Motor neuron (in vitro differentiated cells): ENCODE measurements at regions not wholly inside any gene's neighbourhood (a gene's known extent, or its start where the extent isn't known, plus 50 kb on each side); places are given as distances from the start of the nearest gene placed in this dataset.

Experiments
- ATAC-seq, 8 experiments: fragments of 200-7000 bp; cut with Tn5 transposase; replicated peaks in 6 of 8; 2 replicates each; pipeline ENCODE4 v1.8.0; 2021; ENCODE audit warnings: mild to moderate bottlenecking in 8 of 8, moderate library complexity in 8 of 8
- H3K27ac ChIP-seq, 2 donors: fragments of 250-450 bp; sonication (Bioruptor Pico); 2 replicates each; pipeline ENCODE4 v1.9.0; 2021; ENCODE audit warnings: antibody characterized with exemption in 2 of 2, mild to moderate bottlenecking in 2 of 2, moderate library complexity in 1 of 2
- H3K4me1 ChIP-seq, 2 donors: fragments of 250-450 bp; sonication (Bioruptor Pico); replicated peaks in 1 of 2; 2 replicates each; pipeline ENCODE4 v1.6.1; 2021; ENCODE audit warnings: antibody characterized with exemption in 2 of 2, mild to moderate bottlenecking in 2 of 2, moderate library complexity in 1 of 2
- H3K4me3 ChIP-seq, 5 donors: fragments of 250-450 bp; sonication (Bioruptor Pico); 2 replicates each; pipeline ENCODE4 v1.9.0; 2021; ENCODE audit warnings: antibody characterized with exemption in 5 of 5, mild to moderate bottlenecking in 5 of 5, moderate library complexity in 4 of 5
- WGBS, 10 experiments: fragments of 450-650 bp; shearing (Covaris generic); methylation state at CpG; one replicate each; pipeline ENCODE4 v1.0.0; 2022; 5-methylcytosine and 5-hydroxymethylcytosine counted together
- in situ Hi-C, 9 experiments: fragments of 400-800 bp; cut with MboI; loops; one replicate each; pipeline ENCODE4 v1.15.0; 2021; ENCODE audit warnings: low sequenced_read_pairs in 9 of 9, low pct_unique_long_range_greater_than_20kb in 2 of 9; ENCODE audit not compliant: unreplicated experiment in 9 of 9

DNA sequence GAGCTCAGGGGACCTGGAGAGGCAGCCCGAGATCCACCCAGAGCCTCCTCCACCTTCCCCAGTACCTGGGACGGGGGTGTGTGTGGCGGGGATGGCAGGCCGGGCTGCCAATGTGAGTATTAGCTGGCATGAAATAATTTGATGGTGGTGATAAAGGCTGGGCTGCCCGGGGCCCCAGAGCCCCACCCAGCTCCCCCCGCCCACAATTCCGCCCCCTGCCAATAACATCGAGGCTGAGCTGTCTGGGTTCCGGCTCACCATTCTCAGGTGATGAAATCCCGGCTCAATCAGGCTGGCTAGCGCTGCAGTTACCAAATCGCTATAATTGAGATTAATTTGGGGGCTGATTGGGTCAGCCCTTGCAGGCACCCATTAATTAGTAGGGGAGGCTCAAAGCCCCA is 103.8 kb upstream of the CASZ1 start:
- peak in 3 of 8 experiments; percentile 6 to 17 (median 12) for ATAC-seq
- Histone ChIP-seq H3K27ac (peak overlapping the region; percentile 91 to 94), H3K4me3 (no peak overlapping the region), H3K4me1 (peaks cover 60% of the 10 kb centered on the region in 2 donors)
- 40 to 100% (median 100%) methylated on average over 1 of the region's 12 CpGs; no CpG with 5 or more reads in 7 of the 10 experiments for WGBS, 10 experiments
- in situ Hi-C loops, result no loop called here

DNA sequence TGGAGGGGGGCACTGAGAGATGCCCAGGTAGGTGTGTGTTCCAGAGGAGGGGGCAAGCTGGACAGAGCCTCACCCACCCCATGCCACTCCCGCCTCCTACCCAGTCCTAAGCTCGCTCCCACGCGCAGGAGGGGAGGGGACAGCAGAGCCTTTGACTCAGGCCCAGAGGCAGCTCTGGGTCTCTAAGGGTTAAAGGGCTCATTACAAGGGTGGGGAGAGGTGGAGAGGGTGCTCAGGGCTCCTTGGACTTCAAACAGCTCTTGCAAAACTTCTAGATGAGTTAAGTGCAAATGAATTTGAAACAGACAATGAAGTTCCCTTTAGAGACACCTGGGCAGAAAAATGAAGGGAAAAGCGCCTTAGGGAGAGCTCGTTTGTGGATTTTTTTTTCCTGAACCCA is 104.2 kb upstream of the CASZ1 start:
- Histone ChIP-seq H3K27ac (peak overlapping the region; percentile 91 to 94), H3K4me3 (no peak overlapping the region), H3K4me1 (peaks cover 62 to 64% of the 10 kb centered on the region in 2 donors)
- in situ Hi-C loops, result no loop called here
- WGBS, 10 experiments, result 0 to 100% (median 49%) methylated on average over 1 to 5 of the region's 6 CpGs; no CpG with 5 or more reads in 4 of the 10 experiments
- ATAC-seq, result peak in 1 of 8 experiments; percentile 25

DNA sequence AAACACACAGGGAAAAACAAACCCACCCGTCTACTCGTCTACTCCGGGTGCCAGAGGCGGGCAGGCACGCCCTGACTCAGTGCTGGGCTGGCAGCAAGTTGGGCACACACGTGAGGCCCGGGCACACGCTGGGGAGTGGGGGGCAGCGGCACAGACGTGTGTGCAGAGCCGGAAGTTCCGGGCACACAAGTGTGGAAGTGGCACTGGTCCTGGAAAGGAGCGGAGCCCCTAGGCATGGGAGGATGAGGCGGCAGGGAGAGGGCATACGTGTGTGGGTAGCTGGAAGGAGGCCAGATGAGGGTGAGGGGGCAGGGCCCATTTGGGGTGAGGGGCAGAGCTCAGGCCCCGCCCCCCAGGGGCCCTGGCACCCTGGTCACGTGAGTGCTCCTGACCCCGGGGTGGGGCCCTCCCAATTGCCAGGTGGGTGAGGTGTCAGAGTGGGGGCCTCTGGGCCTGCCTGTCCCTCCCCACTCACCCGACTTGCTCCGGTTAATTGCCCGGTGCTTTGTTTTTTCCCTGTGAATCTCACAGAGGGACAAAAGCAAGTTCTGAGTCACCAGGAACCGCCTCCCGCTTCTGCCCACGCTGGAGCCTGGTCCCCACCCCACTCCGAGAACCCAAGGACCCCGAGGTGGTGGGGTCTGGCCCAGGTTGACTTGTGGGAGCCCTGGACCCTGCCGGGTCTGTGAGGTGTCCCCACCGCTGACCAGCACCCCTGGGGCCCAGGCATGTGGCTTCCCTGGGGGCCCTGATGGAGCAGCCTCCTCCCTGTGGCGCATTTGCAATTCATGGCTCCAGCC is 104.8 kb upstream of the CASZ1 start:
- Histone ChIP-seq H3K4me1 (peaks cover 65 to 70% of the 10 kb centered on the region in 2 donors), H3K4me3 (peak overlapping the region in 1 of 5 donors; percentile 7), H3K27ac (peak overlapping the region; percentile 91 to 94)
- WGBS, 10 experiments, result 0 to 40% (median 30%) methylated on average over 1 to 12 of the region's 29 CpGs; no CpG with 5 or more reads in 2 of the 10 experiments
- in situ Hi-C loops, result no loop called here
- ATAC-seq, result peak; percentile 49 to 75 (median 58)

DNA sequence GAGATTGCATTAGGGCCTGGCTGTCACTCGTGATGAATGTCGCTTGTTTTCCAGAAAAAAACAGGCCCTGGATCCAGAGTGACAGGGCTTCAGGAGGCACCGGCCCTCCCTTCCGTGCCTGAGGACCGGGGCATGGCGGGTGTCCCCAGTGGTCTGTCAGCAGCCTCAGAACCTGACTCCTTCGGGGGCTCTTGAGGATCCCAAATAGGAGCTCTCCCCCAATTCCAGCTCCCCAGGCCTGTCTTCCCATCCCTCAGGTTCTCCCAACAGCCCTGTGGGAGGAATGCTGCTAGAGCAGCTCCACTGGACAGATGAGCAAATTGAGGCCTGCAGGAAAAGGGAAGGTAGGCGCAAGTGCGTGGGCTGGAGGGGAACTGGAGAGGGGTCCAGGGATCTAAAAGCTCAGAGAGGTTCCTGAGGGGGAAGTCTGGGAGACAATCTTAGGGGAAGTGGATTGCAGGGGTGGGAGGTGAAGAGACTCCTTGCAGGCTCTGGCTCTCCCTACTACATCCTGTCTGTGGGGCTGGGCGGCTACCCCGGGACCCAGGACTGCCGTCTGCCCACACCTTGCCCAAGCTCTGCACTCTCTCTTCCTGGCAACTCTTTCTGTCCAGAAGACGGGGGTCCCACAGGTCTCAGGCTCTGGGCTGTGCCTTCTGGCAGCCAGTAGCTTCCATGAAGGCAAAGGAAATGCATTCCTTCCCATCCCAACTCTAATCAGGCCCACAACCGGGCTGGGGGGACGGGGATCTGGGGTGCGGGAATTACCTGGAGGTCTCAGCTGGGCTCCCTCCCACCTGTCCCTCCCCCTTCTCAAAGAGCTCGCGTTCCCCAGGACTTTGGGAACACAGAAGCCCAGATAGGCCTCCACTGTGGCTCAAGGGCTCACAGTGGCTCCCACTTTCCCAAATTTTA is 105.7 kb upstream of the CASZ1 start:
- H3K27ac ChIP-seq, result peak overlapping the region; percentile 91 to 94
- 49 to 100% (median 83%) methylated on average over 1 to 14 of the region's 18 CpGs; no CpG with 5 or more reads in 4 of the 10 experiments for WGBS, 10 experiments
- peaks cover 71 to 79% of the 10 kb centered on the region in 2 donors for H3K4me1 ChIP-seq
- no peak overlapping the region for H3K4me3 ChIP-seq
- ATAC-seq, result peak in 1 of 8 experiments; percentile 55
- in situ Hi-C loops, result no loop called here

DNA sequence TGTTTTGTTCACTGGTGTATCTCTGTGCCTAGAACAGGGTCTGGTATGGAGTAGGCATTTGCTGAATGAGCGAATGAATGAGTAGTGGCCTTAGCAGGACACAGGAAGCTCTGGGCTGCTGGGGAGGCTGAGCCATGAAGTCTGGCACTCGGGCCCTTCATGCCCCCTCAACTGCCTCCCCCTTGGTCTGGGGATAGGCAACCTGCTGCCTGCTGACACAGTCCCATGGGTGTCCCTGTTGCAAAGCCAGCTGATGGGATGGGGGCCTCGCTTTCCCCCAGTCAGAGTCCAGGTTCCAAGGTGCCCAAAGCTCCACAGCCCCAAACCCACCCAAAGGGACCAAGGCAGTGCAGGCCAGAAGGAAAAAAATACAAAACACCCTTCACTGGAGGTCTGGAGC is 107.0 kb upstream of the CASZ1 start:
- no peak overlapping the region for H3K4me3 ChIP-seq
- 20 to 100% (median 100%) methylated on average over 1 to 2 of the region's 3 CpGs; no CpG with 5 or more reads in 3 of the 10 experiments for WGBS, 10 experiments
- H3K4me1 ChIP-seq, result peaks cover 68 to 76% of the 10 kb centered on the region in 2 donors
- H3K27ac ChIP-seq, result no peak overlapping the region
- ATAC-seq, result no peak
- in situ Hi-C loops, result no loop called here

DNA sequence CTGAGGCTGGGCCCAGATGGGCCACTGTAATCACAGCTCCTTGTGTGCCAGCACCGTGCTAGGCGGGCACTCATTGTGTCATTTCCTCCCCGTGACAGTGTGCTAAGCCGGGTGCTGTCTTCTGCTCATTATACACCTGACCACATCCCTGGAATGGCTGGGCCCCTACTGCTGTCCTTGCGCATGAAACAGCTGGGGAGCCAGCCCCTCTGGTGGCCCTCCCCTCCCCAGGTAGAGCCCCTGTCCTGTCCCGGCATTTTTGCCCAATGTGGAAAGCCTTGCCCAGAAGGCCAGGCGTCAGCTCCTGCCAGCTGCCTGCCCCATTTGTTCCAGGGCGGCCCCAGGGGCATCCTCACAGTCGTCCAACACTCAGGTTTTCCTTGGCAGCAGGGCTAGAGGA is 107.4 kb upstream of the CASZ1 start:
- Histone ChIP-seq H3K4me3 (no peak overlapping the region), H3K27ac (no peak overlapping the region), H3K4me1 (peaks cover 64 to 72% of the 10 kb centered on the region in 2 donors)
- ATAC-seq, result no peak
- in situ Hi-C loops, result no loop called here
- 90 to 100% (median 97%) methylated on average over 2 to 7 of the region's 9 CpGs; no CpG with 5 or more reads in 4 of the 10 experiments for WGBS, 10 experiments

DNA sequence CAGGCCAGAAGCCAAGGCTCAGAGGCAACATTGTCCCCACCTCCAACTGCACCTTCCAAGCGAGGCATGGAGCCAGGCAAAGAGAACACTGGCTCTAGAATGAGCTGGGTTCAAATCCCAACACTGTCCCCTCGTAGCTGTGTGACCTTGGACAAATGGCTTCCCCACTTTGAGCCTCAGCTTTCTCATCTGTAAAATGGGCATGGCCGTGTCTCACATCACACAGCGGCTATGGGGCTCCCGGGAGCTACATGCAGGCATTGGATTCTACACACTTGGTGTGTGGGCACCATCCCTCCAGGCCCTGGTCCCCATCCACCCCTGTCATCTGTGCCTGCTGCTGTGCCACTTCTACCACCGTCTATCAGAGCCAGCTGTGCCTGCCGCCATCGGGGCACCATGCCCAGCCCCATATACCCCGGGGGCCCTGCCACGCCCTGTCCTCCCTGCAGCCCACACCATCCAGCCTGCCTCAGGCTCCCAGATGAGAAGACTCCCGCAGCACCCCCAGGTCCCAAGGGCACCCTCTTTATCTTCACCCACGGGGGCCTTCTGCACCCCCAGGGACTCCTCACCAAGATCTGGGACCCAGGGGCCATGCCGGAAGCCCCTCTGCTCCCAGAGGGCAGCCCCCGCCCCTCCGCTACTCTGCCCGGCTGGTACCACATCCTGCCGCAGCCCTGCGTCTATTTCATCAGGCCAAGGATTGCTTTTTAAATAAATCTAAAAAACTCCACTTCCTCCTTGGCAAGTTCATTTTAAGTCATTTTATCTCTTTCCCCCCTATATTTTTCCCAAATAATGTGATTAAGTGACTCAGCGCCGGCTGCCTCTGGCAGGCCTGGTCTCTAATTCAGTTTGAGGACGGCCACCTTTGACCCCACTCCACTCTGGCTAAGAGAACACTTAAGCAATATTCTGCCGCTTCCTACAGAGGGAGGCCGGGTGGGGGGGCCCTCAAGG is 107.8 kb upstream of the TARDBP start:
- in situ Hi-C loops, result no loop called here
- ATAC-seq, result no peak
- 50 to 100% (median 71%) methylated on average over 1 to 13 of the region's 23 CpGs; no CpG with 5 or more reads in 3 of the 10 experiments for WGBS, 10 experiments
- Histone ChIP-seq H3K4me3 (no peak overlapping the region), H3K27ac (peak overlapping the region in 1 of 2 donors; percentile 5), H3K4me1 (peaks cover 56 to 64% of the 10 kb centered on the region in 2 donors)

DNA sequence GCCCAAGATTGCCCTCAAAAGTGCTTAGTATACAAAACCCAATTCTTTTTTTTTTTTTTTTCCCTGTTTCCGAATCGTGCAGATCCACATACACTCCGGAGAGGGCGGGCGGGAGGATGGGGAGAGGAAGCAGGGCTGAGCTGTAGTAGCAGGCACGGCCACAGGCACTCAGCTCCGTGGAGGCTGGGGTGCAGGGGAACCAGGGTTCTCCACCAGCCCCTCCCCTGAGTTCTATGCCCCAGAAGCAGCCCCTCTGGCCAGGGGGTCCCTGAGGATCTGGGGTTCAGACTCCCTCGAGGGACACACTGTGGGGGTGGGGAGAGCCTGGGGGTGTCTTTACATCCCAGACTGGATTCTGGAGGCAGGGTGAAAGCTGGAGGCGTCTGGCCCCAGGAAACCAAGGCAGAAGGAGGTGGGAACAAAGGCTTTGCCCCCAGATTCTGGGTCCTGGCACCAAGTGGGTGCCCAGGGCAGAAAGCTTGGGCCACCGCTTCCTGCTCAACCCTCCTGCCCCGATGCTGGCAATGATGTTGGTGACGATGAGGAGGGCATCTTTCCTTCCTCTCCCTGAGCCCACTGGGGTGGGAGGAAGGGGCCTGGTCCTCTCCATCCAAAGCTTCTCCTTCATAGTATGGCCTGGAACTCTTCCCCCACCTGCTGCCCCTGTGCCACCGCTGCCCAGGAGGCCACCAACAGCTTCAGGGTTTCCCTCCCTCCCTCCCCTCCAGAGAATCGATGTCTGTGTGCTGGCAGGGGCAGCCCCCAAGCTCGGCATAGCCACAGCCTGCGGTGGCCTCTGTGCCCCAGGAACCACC is 106.4 kb upstream of the TARDBP start:
- no peak for ATAC-seq
- Histone ChIP-seq H3K27ac (no peak overlapping the region), H3K4me3 (no peak overlapping the region), H3K4me1 (peaks cover 56 to 63% of the 10 kb centered on the region in 2 donors)
- 20 to 93% (median 52%) methylated on average over 2 to 7 of the region's 16 CpGs; no CpG with 5 or more reads in 6 of the 10 experiments for WGBS, 10 experiments
- in situ Hi-C loops, result no loop called here

DNA sequence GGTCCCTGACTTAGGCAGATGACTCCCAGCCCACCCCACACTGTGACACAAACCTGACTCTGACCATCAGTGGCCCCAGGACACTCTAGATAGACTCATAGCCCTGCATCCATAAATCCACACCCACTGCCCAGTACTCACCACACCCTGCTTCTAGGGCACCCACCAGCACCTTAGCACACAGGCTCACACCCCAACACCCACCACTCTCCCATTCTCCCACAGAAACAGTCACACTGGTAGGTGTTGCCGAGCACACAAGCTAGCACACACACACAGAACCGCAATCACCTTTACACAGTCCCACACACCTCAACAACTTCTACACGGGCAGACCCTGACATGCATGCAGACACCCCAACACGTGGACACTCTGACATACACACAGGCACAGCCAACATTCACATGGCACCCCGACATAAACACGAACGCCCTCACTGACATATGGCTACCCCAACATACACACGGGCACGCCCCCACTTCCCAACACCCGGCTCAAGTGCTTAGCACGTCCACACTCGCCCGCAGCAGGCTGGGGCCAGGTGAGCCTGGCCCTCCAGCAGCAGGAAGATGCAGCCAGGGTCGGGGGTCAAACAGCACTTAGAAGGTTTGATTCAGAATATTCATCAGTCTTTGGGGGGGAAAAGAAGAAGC is 105.5 kb upstream of the TARDBP start:
- in situ Hi-C loops, result no loop called here
- Histone ChIP-seq H3K4me1 (peaks cover 53 to 58% of the 10 kb centered on the region in 2 donors), H3K4me3 (no peak overlapping the region), H3K27ac (no peak overlapping the region)
- peak in 2 of 8 experiments; percentile 12 to 13 for ATAC-seq
- 0 to 72% (median 60%) methylated on average over 1 to 13 of the region's 14 CpGs; no CpG with 5 or more reads in 2 of the 10 experiments for WGBS, 10 experiments

DNA sequence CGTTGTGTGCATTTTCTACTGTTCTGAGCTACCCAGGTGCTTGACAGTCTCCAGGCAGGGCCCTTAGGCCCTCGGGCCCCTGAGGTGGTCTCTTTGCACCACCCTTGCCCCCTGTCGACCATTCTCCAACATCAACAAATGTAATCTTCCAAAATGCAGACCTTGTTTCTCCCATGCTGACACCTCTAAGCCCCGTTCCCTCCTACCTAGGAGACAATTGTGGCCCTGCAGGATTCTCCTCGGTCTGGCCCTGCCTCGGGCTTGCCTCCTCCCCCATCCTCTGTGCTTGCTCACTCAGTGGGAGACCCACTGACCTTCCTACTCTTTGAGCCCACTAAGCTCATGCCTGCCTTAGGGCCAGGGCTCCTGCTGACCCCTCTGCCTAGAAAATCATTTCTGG is 104.2 kb upstream of the TARDBP start:
- Histone ChIP-seq H3K27ac (no peak overlapping the region), H3K4me3 (no peak overlapping the region), H3K4me1 (peaks cover 47 to 52% of the 10 kb centered on the region in 2 donors)
- in situ Hi-C loops, result no loop called here
- 33 to 100% (median 57%) methylated on average over 1 to 5 of the region's 6 CpGs; no CpG with 5 or more reads in 2 of the 10 experiments for WGBS, 10 experiments
- no peak for ATAC-seq
